ENCODE measurements at regions not wholly inside any gene's neighbourhood (a gene's known extent, or its start where the extent isn't known, plus 50 kb on each side); places are given as distances from the start of the nearest gene placed in this dataset.
"Not testable (repeated sequence)": the region's sequence is repeated elsewhere in the genome, so short reads cannot be mapped to it uniquely, and the experiment has no call there.

DNA sequence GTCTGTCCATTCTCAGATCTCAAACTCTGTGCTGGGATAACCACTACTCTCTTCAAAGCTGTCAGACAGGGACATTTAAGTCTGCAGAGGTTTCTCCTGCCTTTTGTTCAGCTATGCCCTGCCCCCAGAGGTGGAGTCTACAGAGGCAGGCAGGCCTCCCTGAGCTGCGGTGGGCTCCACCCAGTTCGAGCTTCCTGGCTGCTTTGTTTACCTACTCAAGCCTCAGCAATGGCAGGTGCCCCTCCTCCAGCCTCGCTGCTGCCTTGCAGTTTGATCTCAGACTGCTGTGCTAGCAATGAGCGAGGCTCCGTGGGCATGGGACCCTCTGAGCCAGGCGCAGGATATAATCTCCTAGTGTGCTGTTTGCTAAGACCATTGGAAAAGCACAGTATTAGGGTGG, 53.1 kb upstream of the HUNK start:
- not testable (repeated sequence) for DNase-seq (ENCODE audit: low read depth)

DNA sequence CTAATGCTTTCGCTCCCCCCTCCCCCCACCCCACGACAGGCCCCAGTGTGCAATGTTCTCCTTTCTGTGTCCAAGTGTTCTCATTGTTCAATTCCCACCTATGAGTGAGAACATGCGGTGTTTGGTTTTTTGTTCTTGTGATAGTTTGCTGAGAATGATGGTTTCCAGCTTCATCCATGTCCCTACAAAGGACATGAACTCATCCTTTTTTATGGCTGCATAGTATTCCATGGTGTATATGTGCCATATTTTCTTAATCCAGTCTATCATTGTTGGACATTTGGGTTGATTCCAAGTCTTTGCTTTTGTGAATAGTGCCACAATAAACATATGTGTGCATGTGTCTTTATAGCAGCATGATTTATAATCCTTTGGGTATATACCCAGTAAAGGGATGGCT, 58.5 kb upstream of the HUNK start:
- not testable (repeated sequence) for DNase-seq (ENCODE audit: low read depth)

DNA sequence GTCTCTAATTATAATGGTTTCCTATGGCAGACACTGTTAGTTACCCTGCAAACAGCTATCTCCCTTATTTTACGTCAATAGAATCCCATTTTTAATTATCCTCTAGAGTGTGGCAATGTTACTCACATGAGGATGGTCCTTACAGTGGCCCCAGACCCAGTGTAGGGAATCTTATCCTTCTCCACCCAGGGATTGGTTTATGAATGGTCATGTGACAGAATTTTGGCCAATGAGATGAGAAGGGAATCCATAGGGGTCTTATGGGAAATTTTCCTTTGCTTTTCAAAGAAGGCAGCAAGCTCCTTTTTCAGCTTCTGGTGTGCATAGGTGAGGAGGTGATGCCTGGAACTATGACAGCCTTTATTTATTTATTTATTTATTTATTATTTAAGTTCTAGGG, 59.0 kb upstream of the HUNK start:
- no peak for DNase-seq (ENCODE audit: low read depth)

GRCh38 chr21:31804008-31804394, 68.8 kb upstream of the HUNK start:
- no peak for DNase-seq (ENCODE audit: low read depth)

DNA sequence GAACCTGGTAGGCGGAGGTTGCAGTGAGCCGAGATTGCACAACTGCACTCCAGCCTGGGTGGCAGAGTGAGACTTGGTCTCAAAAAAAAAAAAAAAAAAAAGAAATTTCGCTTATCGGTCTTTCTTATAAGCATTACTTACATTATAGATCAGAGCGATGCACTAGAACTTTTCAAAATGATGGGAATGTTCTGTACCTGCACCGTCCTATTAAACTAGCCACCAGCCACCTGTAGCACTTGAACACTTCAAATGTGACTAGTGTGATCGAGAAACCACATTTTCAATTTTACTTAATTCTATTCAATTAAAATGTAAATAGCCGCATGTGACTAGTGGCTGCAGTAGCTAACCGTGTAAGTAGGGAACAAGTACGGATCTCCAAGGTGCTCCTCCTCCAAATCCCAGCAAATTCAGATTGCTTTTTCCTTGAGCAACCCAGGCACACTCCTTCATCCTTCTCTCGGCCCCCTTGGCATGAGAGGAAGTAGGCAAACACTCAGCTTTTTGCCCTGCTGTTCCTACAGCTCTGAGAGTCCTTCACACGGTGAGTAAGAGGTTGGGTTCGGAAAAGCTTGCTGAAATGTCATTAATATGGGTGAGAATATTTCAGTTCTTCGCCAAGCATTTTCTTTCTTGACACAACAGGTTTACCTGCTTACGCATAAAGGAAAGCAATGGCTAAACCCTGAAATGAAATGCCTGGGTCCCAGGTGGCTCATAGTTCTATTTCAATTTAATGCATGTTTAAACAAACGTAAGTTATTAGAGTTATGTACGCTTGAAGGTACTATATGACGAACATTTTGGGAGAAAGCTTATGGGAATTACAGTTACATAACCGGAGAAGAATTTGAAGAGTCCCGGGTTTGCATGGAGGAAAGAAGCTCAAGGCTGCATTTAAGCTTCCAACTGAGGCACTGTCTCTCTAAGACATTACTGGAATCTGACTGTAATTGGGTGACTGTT, 69.5 kb upstream of the HUNK start:
- DNase-seq (ENCODE audit: low read depth), result no peak

GRCh38 chr21:31802331-31802730, 70.4 kb upstream of the SCAF4 start:
- DNase-seq (ENCODE audit: low read depth), result no peak

DNA sequence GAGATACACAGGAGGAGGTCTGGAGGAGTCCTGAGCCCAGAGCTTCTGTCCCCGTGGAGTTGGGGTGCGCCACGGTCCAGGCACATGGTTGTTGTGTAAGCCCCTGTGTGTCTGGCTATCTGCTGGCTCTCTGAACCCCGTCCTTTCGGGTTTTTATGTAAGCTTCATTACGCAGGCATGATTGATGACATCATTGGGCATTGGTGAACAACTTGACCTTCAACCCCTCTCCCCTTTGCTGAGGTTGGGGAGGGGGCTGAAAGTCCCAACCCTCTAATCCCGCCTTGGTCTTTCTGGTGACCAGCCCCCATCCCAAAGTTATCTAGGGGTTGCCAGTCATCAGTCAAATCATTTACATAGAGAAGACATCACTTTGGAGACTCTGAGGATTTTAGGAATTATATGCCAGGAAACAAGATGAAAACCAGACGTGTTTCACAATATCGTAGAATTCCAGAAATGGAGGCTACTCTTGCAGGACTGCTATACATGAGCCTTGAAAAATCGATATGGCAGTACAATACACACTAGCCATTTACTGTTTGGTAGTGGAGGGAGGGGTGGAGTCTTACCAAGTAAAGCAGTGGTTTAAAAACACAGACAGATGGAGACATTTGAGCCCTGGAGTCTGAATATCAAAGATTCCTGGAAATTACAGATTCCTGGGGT, 69.8 kb upstream of the SCAF4 start:
- DNase-seq (ENCODE audit: low read depth), result no peak

DNA sequence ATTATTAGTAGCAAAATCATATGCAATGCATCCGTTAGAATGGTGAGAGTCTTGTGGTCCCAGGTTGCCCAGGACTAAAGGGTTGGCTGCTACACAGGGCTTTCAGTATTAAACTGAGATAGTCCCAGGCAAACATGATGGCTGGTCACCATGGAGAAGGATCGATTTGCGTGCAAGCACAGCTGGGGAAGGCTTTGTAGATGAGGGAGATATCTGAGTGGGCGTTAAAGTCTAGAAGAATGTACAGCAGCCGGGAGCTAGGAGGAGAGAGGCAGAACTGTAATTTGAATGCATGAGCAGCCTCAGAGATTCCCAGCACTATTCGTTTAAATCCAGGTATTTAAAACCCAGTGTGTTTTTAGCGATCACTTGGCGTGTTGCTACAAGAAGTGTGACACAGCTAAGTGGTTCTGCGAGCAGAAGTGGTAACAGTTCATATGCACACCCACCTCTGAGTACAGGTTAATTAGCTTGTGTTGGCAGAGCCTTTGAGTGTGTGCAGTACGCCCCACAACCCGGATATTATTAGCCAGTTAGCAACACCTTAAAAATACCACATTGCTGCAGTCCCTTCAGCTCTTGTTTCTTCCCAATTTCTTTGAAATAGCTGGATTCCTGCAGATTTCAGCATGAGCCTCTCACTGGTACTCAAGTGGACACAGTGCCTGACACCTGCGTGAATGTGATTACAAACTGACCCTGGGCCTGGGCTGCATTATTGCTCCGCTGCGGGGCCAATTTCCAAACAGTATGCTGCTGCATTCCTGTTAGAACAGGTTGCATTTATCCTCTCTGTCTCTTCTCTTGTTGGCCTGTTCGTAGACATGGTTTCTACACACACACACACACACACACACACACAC, 67.2 kb upstream of the SCAF4 start:
- no peak for DNase-seq (ENCODE audit: low read depth)

- no peak for DNase-seq (ENCODE audit: low read depth)
These were observed 64.1 kb upstream of the SCAF4 start for GRCh38 chr21:31795992-31796391.

DNA sequence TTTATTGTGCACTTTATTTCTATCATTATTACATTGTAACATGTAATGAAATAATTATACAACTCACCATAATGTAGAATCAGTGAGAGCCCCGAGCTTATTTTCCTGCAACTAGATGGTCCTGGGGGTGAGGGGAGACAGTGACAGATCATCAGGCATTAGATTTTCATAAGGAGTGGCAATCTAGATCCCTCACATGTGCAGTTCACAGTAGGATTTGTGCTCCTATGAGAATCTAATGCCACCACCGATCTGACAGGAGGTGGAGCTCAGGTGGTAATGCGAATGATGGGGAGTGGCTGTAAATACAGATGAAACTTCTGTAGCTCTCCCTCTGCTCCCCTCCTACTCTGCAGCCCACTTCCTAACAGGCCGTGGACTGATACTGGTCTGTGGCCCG, 58.5 kb upstream of the SCAF4 start:
- DNase-seq (ENCODE audit: low read depth), result not testable (repeated sequence)

- no peak for DNase-seq (ENCODE audit: low read depth)
These were observed 56.7 kb upstream of the SCAF4 start for GRCh38 chr21:31788581-31788980.

DNA sequence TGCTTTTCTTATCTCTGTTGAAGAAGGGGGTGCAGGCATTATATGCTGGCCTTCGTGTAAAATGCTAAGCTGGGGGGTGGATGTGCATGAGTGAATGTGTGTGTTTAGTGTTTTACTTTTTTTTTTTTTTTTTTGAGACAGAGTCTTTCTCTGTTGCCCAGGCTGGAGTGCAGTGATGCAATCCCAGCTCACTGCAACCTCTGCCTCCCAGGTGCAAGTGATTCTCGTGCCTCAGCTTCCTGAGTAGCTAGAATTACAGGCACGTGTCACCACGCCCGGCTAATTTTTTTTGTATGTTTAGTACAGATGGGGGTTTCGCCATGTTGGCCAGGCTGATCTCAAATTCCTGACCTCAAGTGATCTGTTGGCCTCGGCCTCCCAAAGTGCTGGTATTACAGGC, 55.8 kb upstream of the SCAF4 start:
- DNase-seq (ENCODE audit: low read depth), result not testable (repeated sequence)

DNA sequence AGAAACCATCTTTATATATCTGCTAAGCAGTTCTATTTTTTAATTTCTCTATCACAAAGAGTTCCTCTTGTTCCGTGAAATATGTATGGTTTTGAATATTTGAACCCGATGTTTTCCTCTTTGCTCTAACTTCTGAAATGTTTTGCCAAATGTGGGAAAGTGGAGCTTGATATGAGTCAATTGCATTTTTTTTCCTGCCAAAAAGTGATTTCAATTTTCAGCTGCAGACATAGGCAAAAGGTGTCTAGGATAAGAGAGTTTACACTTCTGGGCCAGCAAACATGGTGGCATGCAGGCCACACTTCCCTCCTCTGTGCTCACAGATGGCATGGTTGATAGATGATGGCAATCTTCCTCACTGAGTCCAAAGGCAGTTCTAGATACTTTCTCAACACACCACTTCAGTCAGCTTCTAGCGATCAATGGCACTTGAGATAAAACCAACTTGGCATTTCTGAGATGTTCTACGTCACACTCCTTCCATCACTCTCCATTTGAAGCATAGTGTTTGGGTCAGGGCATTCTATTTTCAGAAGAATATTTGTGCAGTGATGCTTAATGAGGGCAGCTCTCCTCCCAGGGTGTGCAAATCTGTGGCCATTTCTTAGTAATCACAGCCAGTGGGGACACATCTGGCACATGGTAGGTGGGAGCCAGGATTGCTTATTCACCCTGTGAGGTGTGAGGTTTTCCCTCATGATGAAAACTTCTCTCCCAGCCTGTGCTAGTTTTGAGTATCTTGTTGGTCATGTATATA, 54.4 kb upstream of the SCAF4 start:
- no peak for DNase-seq (ENCODE audit: low read depth)

DNA sequence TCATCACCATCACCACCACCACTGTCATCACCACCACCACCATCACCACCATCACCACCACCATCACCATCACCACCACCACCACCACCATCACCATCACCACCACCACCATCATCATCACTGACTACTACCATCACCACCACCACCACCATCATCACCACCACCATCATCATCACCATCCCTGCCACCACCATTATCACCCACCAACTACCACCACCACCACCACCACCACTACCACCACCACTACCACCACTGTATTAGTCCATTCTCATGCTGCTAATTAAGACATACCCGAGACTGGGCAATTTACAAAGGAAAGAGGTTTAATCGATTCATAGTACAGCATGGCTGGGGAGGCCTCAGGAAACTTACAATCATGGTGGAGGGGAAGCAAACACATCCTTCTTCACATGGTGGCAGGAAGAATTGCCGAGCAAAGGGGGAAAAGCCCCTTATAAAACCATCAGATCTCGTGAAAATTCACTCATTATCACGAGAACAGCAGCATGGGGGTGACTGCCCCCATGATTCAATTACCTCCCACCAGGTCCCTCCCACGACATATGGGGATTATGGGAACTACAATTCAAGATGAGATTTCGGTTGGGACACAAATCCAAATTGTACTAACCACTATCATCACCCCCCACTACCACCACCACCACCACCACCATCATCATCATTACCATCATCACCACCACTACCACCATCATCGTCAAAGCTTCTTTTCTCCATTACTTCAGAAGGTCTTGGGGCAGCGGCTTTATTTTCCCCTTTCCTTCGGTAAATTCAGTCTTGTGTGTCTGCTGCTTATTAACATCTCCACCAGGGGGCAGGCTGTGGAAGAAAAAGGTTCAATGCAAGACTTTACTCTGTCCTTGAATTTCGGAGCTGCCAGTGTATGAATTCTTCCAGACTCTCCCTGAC, 53.6 kb upstream of the SCAF4 start:
- DNase-seq (ENCODE audit: low read depth), result peak; percentile 39

DNA sequence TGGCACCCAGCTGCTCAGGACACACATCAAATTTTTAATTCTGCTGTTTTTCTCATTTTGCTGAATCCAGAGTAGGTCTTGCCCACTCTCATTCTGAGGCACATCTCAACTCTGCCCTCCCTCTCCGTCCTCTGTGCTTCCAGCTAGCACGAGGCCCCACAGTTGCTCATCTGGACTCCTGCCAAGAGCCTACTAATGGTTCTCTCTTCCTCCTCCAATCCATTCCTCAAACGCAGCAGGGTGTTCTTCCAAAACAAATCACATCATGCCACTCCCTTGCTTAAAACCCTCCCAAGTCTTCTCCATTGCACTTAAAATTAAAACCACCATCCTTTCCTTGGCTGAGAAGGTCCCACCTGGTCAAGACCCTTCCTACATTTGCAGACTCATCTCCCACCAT, 49.8 kb upstream of the SCAF4 start:
- peak; percentile 8 for DNase-seq (ENCODE audit: low read depth)

Measured in HS-27A (cell line).